ENCODE measurements at regions not wholly inside any gene's neighbourhood (a gene's known extent, or its start where the extent isn't known, plus 50 kb on each side); places are given as distances from the start of the nearest gene placed in this dataset.

GRCh38 chr5:30042677-30043076 is 1150.8 kb upstream of the CDH6 start:
- Histone ChIP-seq H3K4ac (ENCODE audit: low read depth, low read length) (no peak overlapping the region), H2BK12ac (ENCODE audit: insufficient read length, low read depth, low read length) (no peak overlapping the region), H3K23ac (ENCODE audit: insufficient read length, low read depth, low read length) (no peak overlapping the region), H2BK120ac (ENCODE audit: low read depth, low read length, poor library complexity, severe bottlenecking) (no peak overlapping the region), H3K4me1 (ENCODE audit: insufficient read depth, low read length) (no peaks in the 10 kb centered on the region), H2BK5ac (ENCODE audit: insufficient read length, low read length) (no peak overlapping the region), H4K91ac (ENCODE audit: insufficient read length, low read depth, low read length) (no peak overlapping the region), H3K4me2 (ENCODE audit: insufficient read depth, insufficient read length, low read length) (no peak overlapping the region), H3K9ac (ENCODE audit: extremely low read depth, insufficient read length, low read length) (no peak overlapping the region), H2BK15ac (ENCODE audit: low read depth, low read length) (no peak overlapping the region), H3K23me2 (ENCODE audit: insufficient read length, low read depth, low read length, poor library complexity, severe bottlenecking) (no peaks in the 10 kb centered on the region), H3T11ph (ENCODE audit: low read length) (no peak overlapping the region), H3K56ac (ENCODE audit: insufficient read length, low read depth, low read length) (no peak overlapping the region), H3K79me2 (ENCODE audit: insufficient read depth, low read length) (no peaks in the 10 kb centered on the region), H4K8ac (replicated peaks; ENCODE audit: insufficient read length, low read depth, low read length) (no peak overlapping the region), H2BK20ac (ENCODE audit: low read depth, low read length, poor library complexity, severe bottlenecking) (no peak overlapping the region), H3K27ac (ENCODE audit: insufficient read length, low read depth, low read length) (no peak overlapping the region), H3K79me1 (ENCODE audit: insufficient read depth, low read depth, low read length, poor library complexity, severe bottlenecking) (no peaks in the 10 kb centered on the region), H4K5ac (ENCODE audit: insufficient read length, low read depth, low read length) (no peak overlapping the region), H2AFZ (ENCODE audit: low read length) (no peak overlapping the region), H4K20me1 (ENCODE audit: control insufficient read depth, insufficient read depth, insufficient read length) (no peaks in the 10 kb centered on the region), H3K18ac (ENCODE audit: insufficient read length, low read depth, low read length) (no peak overlapping the region), H3K9me3 (ENCODE audit: control insufficient read depth, low read depth, low read length) (no peaks in the 10 kb centered on the region), H2AK5ac (ENCODE audit: insufficient read length, low read length) (no peak overlapping the region), H3K27me3 (ENCODE audit: insufficient read depth, low read length) (no peaks in the 10 kb centered on the region), H3K14ac (ENCODE audit: insufficient read depth, low read length) (no peak overlapping the region)
- no peak for DNase-seq
- H3K4me1 Mint-ChIP-seq, result peaks cover 2 to 4% of the 10 kb centered on the region in 2 experiments
- WGBS (ENCODE audit: extremely low coverage, insufficient read length, low lambda C conversion rate), result no CpG with 5 or more reads among the region's 10 CpGs
- H3K27ac Mint-ChIP-seq, result no peak overlapping the region; a peak in 1 of 7 replicates
- H3K4me3 Mint-ChIP-seq, result no peak overlapping the region
- H3K9me3 Mint-ChIP-seq, result no peaks in the 10 kb centered on the region
- H3K36me3 Mint-ChIP-seq (ENCODE audit: insufficient read depth in 1 of 3, low read depth in 3 of 3), result no peaks in the 10 kb centered on the region
- no peaks in the 10 kb centered on the region; the same call in 1 of the 2 replicates for H3K27me3 Mint-ChIP-seq (ENCODE audit: low read depth)
- no peak for TF ChIP-seq CTCF (conservative IDR thresholded peaks at IDR 0.05)

Measured in H9 (cell line).